H4 (cell line): ENCODE measurements at regions not wholly inside any gene's neighbourhood (a gene's known extent, or its start where the extent isn't known, plus 50 kb on each side); places are given as distances from the start of the nearest gene placed in this dataset.
A peak's percentile ranks its signal among the peaks of the same experiment; 100 is the strongest.
"Not testable (repeated sequence)": the region's sequence is repeated elsewhere in the genome, so short reads cannot be mapped to it uniquely, and the experiment has no call there.

ENCODE experiments used
- DNase-seq: peaks from one replicate; pipeline ENCODE4 v3.0.0-alpha.2; 2015; ENCODE audit warnings: low spot score

- DNase-seq, result no peak
These were observed 207.1 kb upstream of the ATP6AP2 start for GRCh38 chrX:40373641-40374040.

GRCh38 chrX:40373025-40373424, 207.7 kb upstream of the ATP6AP2 start:
- no peak for DNase-seq

DNA sequence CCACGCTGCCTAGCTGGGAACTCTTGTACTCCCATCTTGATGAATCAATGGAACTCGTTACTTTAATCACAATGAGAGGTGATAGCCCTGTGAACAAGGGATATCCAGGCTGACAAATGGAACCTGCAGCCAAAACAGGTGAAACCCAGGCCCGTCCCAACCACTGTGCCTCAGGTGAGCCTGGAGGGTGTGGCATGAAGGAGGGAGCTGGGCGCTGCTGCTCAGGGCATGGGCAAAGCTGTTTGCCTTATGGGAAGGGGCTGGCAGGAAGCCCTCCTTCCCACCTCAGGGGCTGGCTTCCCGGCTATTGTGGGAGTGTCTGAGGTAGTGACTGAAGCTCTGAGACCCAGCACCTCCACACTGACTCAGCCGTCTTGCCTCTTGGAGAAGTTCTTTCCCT, 209.4 kb upstream of the ATP6AP2 start:
- DNase-seq, result no peak

DNA sequence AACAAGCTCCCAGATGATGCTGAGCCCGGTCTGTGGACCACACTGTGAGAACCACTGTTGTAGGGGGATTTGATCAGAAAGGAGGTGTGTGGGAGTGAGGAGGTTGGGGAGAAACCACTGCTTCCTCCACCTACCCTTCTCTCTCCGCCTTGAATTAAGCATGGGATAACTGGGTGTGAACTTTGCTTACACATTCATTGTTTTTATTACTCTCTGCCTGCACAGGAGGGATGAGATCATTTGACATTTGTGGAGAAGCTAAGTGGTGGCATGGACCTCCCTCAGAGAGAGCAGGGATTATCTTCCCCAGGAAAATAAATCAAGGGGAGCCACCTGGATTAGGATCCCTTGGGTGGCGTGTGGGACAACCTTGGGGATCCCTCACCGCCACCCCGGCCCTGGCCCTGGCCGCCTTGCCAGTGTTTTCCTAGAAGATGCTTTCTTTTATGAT, 212.1 kb upstream of the ATP6AP2 start:
- DNase-seq, result peak; percentile 8

GRCh38 chrX:40366661-40367060, 214.1 kb upstream of the ATP6AP2 start:
- DNase-seq, result no peak

DNA sequence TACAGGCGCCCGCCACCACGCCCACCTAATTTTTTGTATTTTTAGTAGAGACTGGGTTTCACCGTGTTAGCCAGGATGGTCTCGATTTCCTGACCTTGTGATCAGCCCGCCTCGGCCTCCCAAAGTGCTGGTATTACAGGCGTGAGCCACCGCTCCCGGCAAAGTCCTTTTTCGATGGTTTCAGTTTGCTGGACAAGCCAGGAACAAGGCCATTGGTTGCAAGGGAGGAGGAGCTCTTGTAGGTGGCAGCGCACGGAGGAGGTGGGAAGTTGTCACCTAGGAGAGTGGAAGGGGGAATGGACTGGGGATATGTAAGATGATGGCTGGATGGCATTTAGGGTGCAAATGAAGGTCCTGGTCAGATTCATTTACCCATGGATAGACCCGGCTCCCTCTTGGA, 218.5 kb upstream of the ATP6AP2 start:
- DNase-seq, result not testable (repeated sequence)

- DNase-seq, result no peak
These were observed 220.2 kb upstream of the ATP6AP2 start for GRCh38 chrX:40360557-40360956.

GRCh38 chrX:40359593-40359992, 221.2 kb upstream of the ATP6AP2 start:
- no peak for DNase-seq

GRCh38 chrX:40358994-40359393, 221.8 kb upstream of the ATP6AP2 start:
- no peak for DNase-seq

DNA sequence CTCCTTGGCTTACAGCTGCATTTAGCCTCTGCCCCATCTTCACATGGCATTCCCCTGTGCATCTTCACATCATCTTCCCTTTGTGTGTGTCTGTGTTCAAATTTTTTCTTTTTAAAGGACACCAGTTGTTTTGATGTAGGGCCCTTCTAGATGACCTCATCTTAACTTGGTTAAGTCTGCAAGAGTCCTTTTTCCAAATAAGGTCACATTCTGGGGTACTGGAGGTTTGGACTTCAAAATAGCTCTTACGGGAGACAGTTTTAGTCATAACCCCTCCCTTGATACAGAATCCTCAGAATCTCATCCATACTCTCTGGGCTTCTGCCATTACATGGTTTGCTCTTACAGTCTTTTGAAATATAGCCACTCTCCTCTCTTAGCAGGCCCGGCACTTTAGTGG, 231.5 kb upstream of the ATP6AP2 start:
- no peak for DNase-seq

- DNase-seq, result no peak
These were observed 234.4 kb upstream of the ATP6AP2 start for GRCh38 chrX:40346379-40346778.

DNA sequence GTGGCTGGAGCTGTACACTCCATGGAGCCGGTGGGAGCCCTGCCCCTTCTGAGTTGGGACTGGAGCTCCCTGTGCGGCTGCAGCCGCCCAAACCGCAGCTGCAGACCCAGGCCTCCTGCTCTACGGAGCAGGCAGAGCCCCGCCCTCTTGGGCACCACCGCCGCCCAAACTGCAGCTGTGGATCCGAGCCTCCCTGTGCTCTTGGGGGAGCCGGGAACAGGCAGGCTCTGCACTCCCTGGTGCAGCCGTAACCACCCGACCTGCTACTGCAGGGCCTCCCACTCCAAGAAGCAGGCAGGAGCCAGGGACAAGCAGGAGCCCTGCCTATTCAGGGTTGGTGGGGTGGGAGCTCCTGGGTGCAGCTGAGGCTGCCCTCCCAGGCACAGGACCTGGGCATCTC, 237.5 kb upstream of the ATP6AP2 start:
- no peak for DNase-seq

- DNase-seq, result no peak
These were observed 240.7 kb upstream of the ATP6AP2 start for GRCh38 chrX:40340116-40340515.

DNA sequence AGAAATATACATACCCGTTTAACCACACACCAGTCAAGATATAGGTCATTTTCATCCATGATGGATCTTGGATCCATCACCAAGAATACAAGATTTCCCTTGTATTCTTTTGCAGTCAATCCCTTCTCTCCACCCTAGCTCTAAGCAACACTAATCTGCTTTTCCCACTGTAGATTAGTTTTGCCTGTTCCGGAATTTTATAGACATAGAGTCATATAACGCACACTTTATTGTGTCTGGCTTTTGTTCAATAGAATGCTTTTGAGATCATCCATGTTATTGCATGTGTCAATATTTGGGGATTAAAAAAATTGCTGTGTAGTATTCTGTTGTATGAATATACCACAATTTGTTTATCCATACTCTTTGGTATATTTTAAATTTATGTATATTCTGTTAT, 235.6 kb upstream of the BCOR start:
- no peak for DNase-seq

DNA sequence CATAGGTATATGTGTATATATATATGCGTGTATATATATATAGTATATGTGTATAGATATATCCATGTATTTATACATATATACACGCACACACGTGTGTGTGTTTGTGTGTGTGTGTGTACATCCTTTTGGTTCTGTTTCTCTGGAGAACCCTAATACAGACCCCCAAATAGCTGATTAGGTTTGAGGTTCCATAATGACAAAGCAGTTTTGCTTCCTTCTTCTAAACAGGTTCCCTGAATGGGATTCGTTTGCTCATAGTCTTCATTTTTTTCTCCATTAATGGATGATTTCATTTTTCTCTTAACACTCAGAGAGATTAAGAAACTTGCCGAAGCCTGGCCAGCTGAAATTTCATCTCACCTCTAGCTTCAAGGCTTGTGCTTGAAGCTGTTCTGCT, 234.0 kb upstream of the BCOR start:
- no peak for DNase-seq

DNA sequence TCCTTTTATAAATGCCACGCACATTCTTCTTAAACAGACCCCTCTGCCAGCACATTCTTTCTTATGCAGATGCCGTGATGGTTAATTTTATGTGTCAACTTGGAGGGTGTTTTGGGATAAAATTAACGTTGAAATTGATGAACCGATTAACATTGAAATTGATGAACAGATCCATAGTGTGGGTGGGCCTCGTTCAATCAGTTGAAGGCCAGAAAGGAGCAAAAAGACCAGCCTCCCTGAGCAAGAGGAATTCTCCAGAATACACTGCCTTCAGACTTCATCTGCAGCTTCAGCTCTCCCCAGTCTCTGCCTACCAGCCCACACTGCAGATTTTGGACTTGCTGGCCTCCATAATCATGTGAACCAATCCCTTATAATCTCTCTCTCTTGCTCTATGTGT, 233.6 kb upstream of the BCOR start:
- DNase-seq, result no peak

GRCh38 chrX:40329616-40330015, 231.9 kb upstream of the BCOR start:
- DNase-seq, result no peak

- DNase-seq, result no peak
These were observed 229.3 kb upstream of the BCOR start for GRCh38 chrX:40327085-40327484.

DNA sequence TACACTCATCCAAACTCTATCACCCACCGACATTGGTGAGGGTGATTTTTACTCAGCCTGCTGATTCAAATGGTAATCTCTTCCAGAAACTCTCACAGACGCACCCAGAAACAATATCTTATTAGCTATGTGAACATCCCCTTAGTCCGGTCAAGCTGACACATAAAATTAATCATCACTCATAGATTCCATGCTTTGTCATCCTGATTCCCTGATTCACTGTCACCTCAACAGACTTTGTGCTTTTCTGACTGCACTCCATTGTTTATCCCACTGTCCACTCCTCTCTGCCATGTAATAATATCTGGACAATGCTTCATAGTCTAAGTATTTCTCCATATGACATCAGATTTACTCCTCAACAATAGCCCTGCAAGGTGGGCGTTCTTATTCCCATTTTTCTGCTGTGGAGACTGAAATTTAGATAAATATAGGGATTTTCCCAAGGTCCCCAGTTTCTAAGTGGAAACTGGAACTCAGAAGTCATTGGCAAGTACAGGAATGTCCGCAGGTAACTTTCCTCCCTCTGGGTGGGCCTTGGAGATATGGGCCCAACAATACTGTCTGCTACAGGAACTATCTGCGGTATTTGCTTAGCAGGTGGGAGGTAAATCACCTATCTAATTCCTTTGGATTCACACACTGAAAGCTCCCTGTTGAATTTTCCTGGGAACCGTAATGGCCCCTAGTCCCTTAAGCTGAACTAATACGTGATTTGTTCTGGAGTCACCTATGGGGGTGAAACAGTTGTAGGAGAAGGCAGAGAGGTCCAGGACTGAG, 228.6 kb upstream of the BCOR start:
- no peak for DNase-seq

- DNase-seq, result no peak
These were observed 227.4 kb upstream of the BCOR start for GRCh38 chrX:40325161-40325560.

DNA sequence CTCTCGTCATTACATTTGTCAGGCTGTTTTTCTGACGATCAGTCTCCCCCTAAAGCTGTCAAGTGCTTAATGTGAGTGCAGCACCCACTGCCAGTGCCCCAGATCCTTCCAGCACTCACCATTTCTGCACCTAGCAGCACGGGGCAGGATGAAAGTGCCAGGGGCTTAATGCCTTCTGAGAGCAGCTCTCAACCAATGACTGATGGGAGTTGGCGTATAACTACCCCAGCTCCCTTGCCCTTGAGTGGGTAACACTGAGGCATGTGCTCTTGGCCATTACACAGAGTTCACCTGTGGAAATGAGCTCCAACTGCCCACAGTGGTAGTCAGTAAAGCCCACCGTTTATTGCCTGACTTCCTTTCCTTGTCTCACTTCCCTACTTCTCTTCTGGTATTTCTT, 226.2 kb upstream of the BCOR start:
- DNase-seq, result no peak

DNA sequence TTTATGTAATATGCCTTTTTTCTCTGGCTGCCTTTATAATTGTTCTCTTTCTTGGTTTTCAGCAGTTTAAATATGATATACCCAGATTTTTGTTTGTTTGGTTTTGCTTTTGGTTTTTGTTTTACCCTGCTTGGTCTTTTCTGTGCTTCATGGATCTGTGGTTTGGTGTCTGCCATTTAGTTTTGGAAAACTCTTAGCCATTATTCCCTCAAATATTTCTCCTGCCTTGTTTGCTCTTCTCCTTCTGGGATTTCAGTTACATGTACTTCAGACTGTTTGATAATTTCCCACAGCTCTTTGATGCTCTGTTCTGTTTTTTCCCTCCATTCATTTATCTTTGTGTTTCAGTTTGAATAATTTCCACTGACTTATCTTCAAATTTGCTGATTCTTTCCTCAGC, 223.1 kb upstream of the BCOR start:
- no peak for DNase-seq

GRCh38 chrX:40318801-40319200, 221.0 kb upstream of the BCOR start:
- no peak for DNase-seq

- DNase-seq, result no peak
These were observed 220.3 kb upstream of the BCOR start for GRCh38 chrX:40318076-40318475.
